Hepatocyte (in vitro differentiated cells): ENCODE measurements at regions not wholly inside any gene's neighbourhood (a gene's known extent, or its start where the extent isn't known, plus 50 kb on each side); places are given as distances from the start of the nearest gene placed in this dataset.

Experiments
- DNase-seq: peaks from one replicate; pipeline ENCODE4 v3.0.0-alpha.2; 2016; ENCODE audit warnings: low spot score
- H2AFZ ChIP-seq: fragments of 200-600 bp; sonication (generic); 2 replicates; pipeline ENCODE4 v1.6.0; 2016; ENCODE audit warnings: antibody characterized with exemption, mild to moderate bottlenecking
- H3K27ac ChIP-seq: fragments of 200-600 bp; sonication (generic); 2 replicates; pipeline ENCODE4 v1.5.1; 2016; ENCODE audit warnings: mild to moderate bottlenecking
- H3K27me3 ChIP-seq: fragments of 200-600 bp; sonication (generic); 2 replicates; pipeline ENCODE4 v1.6.1; 2016
- H3K36me3 ChIP-seq: fragments of 200-600 bp; sonication (generic); replicated peaks from 2 replicates; pipeline ENCODE4 v1.5.1; 2016; ENCODE audit warnings: low read depth; ENCODE audit not compliant: insufficient read depth
- H3K4me1 ChIP-seq: fragments of 200-600 bp; sonication (generic); 2 replicates; pipeline ENCODE4 v1.5.1; 2016; ENCODE audit warnings: mild to moderate bottlenecking, moderate library complexity; ENCODE audit not compliant: insufficient read depth
- H3K4me2 ChIP-seq: fragments of 200-600 bp; sonication (generic); 2 replicates; pipeline ENCODE4 v1.6.0; 2016
- H3K4me3 ChIP-seq: fragments of 200-600 bp; sonication (generic); 2 replicates; pipeline ENCODE4 v1.5.1; 2016; ENCODE audit warnings: mild to moderate bottlenecking
- H3K79me2 ChIP-seq: fragments of 200-600 bp; sonication (generic); 2 replicates; pipeline ENCODE4 v1.6.0; 2017; ENCODE audit warnings: mild to moderate bottlenecking
- H3K9me2 ChIP-seq: fragments of 200-600 bp; sonication (generic); replicated peaks from 2 replicates; pipeline ENCODE4 v1.6.0; 2017; ENCODE audit warnings: mild to moderate bottlenecking; ENCODE audit not compliant: insufficient read depth
- H3K9me3 ChIP-seq: fragments of 200-600 bp; sonication (generic); 2 replicates; pipeline ENCODE4 v1.5.1; 2016; ENCODE audit warnings: low read depth, mild to moderate bottlenecking
- H4K20me1 ChIP-seq: fragments of 200-600 bp; sonication (generic); 2 replicates; pipeline ENCODE4 v1.6.0; 2016; ENCODE audit warnings: mild to moderate bottlenecking; ENCODE audit not compliant: insufficient read depth, poor library complexity, severe bottlenecking
- EZH2 ChIP-seq: fragments of 200-600 bp; sonication (generic); IDR thresholded peaks from 2 replicates; pipeline ENCODE4 v1.6.1; 2016; ENCODE audit warnings: antibody characterized with exemption, mild to moderate bottlenecking, borderline replicate concordance
- EZH2phosphoT487 ChIP-seq: fragments of 200-600 bp; sonication (generic); IDR thresholded peaks from one replicate; pipeline ENCODE4 v1.6.1; 2018; ENCODE audit warnings: antibody characterized with exemption, mild to moderate bottlenecking, low read depth, moderate library complexity; ENCODE audit not compliant: unreplicated experiment, severe bottlenecking
- WGBS: methylation state at CpG from one replicate; pipeline ENCODE4 v1.1.6; 2016; ENCODE audit warnings: low lambda C conversion rate; ENCODE audit errors: missing lambda C conversion rate; 5-methylcytosine and 5-hydroxymethylcytosine counted together
- TF ChIP-seq, protein P1 (sequence below): fragments of 200-600 bp; sonication (generic); IDR thresholded peaks from 2 replicates; pipeline ENCODE4 v1.5.1; 2016; ENCODE audit warnings: antibody characterized with exemption, mild to moderate bottlenecking; ENCODE audit not compliant: poor library complexity

DNA sequence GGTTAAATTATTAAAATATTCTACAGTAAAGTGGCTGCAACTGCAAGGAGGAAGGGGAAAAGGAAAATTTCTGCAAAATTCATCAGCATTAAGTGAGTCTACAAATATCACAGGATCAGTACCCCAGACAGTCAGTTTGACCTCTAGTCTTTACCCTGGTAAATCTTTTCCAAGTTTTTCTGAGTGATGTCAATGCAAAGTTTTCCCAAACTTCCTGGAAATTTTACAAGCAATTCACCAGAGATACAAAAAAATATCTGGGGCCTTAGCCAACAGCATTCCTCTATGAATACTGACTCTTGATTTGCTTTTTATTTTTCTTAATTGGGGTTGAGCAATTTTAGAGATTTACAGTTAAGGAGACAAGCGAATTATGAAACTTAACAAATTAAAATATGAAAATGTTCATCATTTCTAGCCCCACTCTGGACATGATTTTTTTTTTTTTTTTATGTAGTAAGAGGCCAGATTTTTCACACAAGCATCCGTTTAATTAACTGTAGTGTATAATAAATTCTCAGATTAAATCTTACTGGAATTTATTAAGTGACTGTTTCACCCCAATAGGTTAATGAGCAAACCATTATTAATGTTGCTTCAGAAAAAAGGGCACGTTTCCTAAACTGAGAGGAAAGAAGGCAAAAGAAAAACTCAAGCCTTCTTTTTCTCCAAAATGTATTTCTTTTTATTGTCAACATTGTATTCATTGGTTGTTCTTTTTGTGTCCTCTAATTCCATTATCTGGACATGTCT, 539.5 kb upstream of the FZD8 start:
- H2AFZ ChIP-seq = no peak overlapping the region

DNA sequence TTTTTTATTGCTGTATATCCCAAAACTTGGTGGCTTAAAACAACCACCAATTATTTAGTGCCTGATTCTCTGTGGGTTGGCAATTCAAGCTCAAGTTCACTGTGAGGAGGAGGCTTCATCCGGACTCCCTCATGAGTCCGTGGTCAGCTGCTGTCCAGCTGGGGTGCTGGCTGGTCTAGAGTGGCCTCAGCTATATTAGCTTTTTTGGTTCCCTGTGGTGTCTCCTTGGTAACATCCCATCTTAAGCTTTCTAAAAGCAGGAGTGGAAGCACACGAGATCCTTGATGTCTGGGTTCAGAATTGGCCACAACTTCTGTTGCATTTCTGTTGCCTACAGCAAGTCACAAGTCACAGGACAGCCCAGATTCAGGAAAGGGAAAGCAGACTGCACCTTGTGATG, 536.5 kb upstream of the FZD8 start:
- Histone ChIP-seq H3K36me3 (no peaks in the 10 kb centered on the region), H2AFZ (no peak overlapping the region), H4K20me1 (no peaks in the 10 kb centered on the region), H3K4me3 (no peak overlapping the region), H3K9me3 (no peaks in the 10 kb centered on the region), H3K79me2 (no peaks in the 10 kb centered on the region), H3K9me2 (no peaks in the 10 kb centered on the region), H3K4me1 (no peaks in the 10 kb centered on the region), H3K27ac (no peak overlapping the region), H3K27me3 (no peaks in the 10 kb centered on the region), H3K4me2 (no peak overlapping the region)
- DNase-seq = no peak
- WGBS = 88% methylated on average over 3 of the region's 3 CpGs
- no peak for TF ChIP-seq EZH2
- TF ChIP-seq EZH2phosphoT487 = no peak
- TF ChIP-seq, protein P1, sequence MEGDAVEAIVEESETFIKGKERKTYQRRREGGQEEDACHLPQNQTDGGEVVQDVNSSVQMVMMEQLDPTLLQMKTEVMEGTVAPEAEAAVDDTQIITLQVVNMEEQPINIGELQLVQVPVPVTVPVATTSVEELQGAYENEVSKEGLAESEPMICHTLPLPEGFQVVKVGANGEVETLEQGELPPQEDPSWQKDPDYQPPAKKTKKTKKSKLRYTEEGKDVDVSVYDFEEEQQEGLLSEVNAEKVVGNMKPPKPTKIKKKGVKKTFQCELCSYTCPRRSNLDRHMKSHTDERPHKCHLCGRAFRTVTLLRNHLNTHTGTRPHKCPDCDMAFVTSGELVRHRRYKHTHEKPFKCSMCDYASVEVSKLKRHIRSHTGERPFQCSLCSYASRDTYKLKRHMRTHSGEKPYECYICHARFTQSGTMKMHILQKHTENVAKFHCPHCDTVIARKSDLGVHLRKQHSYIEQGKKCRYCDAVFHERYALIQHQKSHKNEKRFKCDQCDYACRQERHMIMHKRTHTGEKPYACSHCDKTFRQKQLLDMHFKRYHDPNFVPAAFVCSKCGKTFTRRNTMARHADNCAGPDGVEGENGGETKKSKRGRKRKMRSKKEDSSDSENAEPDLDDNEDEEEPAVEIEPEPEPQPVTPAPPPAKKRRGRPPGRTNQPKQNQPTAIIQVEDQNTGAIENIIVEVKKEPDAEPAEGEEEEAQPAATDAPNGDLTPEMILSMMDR = no peak

More for the DNA sequence above, 539.5 kb upstream of the FZD8 start:
- no peaks in the 10 kb centered on the region for H3K4me1 ChIP-seq
- no peaks in the 10 kb centered on the region for H3K27me3 ChIP-seq
- no peaks in the 10 kb centered on the region for H4K20me1 ChIP-seq
- no peak for TF ChIP-seq EZH2phosphoT487
- TF ChIP-seq, protein P1 = no peak
- TF ChIP-seq EZH2 = no peak
- no peak overlapping the region for H3K4me3 ChIP-seq
- no peak overlapping the region for H3K27ac ChIP-seq
- no peaks in the 10 kb centered on the region for H3K79me2 ChIP-seq
- WGBS = 87% methylated on average over 3 of the region's 3 CpGs
- H3K9me3 ChIP-seq = no peaks in the 10 kb centered on the region
- DNase-seq = no peak
- no peak overlapping the region for H3K4me2 ChIP-seq
- H3K9me2 ChIP-seq = no peaks in the 10 kb centered on the region
- H3K36me3 ChIP-seq = no peaks in the 10 kb centered on the region

DNA sequence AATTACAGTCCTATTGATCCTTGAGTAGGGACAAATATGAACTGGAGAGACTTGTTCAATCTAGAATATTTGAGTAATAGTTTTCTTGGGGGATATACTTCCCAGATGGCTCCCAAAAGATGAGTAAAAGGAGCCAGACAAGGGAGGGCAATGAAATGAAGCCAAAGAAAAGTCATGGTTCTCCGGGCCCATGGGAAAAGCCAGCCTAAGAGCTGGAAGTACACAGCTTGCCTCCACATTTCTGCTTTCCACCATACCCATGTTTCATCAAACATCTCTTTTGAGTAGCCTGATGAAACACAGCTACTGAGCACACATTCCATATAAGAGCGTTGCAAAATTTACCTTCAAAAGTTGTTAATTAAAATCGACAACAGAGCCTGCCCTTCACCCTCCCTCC, 535.0 kb upstream of the FZD8 start:
- no peaks in the 10 kb centered on the region for H3K9me3 ChIP-seq
- no peaks in the 10 kb centered on the region for H3K36me3 ChIP-seq
- TF ChIP-seq, protein P1 = no peak
- TF ChIP-seq EZH2phosphoT487 (no peak), EZH2 (no peak)
- H3K27me3 ChIP-seq = no peaks in the 10 kb centered on the region
- no peak overlapping the region for H3K27ac ChIP-seq
- H3K79me2 ChIP-seq = no peaks in the 10 kb centered on the region
- no peak overlapping the region for H3K4me3 ChIP-seq
- H3K9me2 ChIP-seq = no peaks in the 10 kb centered on the region
- DNase-seq = no peak
- peaks cover 8% of the 10 kb centered on the region for H3K4me1 ChIP-seq
- WGBS = 91% methylated on average over 3 of the region's 3 CpGs
- H3K4me2 ChIP-seq = no peak overlapping the region
- H4K20me1 ChIP-seq = no peaks in the 10 kb centered on the region
- no peak overlapping the region for H2AFZ ChIP-seq
